Gastroesophageal sphincter (tissue), 2 donors: ENCODE measurements at regions not wholly inside any gene's neighbourhood (a gene's known extent, or its start where the extent isn't known, plus 50 kb on each side); places are given as distances from the start of the nearest gene placed in this dataset.
"Not testable (repeated sequence)": the region's sequence is repeated elsewhere in the genome, so short reads cannot be mapped to it uniquely, and the experiment has no call there.

Experiments used
- EP300 ChIP-seq: sonication (generic); formaldehyde crosslinking; IDR thresholded peaks from one replicate; pipeline ENCODE4 v1.6.1; 2017; ENCODE audit warnings: antibody characterized with exemption, mild to moderate bottlenecking
- POLR2A ChIP-seq, 2 donors: fragments of 450-650 bp; IDR thresholded peaks; one replicate each; pipeline ENCODE4 v1.6.1; 2017; ENCODE audit warnings: antibody characterized with exemption in 2 of 2, mild to moderate bottlenecking in 2 of 2, moderate library complexity in 1 of 2

- TF ChIP-seq EP300: not testable (repeated sequence)
- peak; percentile 47 to 75 for TF ChIP-seq POLR2A (IDR thresholded peaks at IDR 0.05)
Measured at GRCh38 chr1:827211-828063, 96.3 kb upstream of the SAMD11 start.
